ENCODE measurements at regions not wholly inside any gene's neighbourhood (a gene's known extent, or its start where the extent isn't known, plus 50 kb on each side); places are given as distances from the start of the nearest gene placed in this dataset.
"Not testable (repeated sequence)": the region's sequence is repeated elsewhere in the genome, so short reads cannot be mapped to it uniquely, and the experiment has no call there.

DNA sequence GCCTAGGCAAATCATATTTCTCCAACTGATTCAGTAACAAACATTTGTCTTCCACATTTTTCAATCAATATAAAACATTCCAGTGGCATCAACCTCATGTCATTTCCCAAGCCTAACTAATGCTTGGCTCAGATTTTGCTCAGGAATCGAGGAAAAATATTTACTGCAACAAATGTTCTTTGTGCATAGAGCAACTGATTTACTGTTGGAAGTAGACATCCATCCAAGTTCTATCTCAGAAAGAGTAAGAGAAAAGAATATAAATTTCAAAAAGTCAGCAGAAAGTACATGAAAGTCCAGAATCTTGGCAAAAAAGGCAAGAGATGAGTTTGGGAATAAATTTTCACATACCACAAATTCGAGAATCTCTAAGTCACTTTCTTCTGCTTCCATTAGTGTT, 2245.0 kb upstream of the RAG2 start:
- no peak for DNase-seq

DNA sequence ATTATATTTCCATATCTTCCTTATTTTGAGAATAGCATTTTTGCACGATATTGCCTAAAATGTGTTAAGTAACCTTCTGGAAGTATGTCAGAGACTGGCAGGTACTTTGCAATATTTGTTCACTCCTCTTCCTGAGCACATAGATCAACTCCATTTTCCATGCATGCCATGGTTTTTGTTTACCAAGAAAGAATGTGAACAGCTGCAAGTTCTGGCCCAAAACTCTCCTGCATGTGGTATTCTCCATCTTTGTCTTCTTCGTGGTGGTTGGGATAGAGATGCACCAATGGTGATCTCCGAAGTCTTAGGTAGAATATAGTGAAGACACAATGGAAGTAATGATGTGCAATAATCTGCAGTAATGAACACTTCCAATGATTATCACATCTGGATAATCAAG, 2241.0 kb upstream of the RAG2 start:
- no peak for DNase-seq

DNA sequence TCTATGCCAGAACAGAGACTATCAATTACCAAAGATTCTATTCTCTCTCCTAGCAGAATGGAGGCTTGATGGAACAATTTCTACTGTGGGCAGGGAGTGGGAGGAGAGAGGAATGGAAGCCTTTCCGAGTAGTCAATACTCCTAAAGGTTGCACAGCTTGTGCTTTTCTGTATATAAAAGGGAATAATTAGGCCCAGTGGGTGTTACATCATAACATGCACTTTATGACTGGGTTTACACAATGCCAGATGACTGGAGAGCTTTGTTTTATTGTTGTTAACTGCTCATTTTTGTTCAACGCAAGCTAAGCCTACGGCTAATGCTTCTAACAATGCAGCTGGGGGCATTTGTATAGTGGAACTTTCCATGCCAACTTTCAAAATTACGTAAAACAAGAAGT, 2237.9 kb upstream of the RAG2 start:
- DNase-seq = no peak

DNA sequence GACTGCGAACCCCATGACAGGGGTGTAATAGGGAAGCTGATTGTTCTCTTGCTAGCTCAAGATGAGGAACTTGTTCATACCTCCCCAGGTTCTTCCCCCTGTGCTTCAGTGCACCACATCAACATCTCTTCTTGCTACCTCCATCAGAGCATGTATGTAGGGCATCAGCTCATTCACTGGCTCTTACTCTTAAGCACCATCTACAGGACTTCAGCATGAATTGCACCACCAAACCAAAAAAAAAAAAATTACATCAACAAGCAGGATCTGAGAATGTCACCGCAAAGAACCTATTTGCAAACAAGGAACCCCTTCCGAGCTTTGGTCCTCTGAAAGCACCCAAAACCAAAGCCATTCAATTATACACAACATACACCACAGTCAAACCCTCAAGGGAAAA, 2226.5 kb upstream of the RAG2 start:
- no peak for DNase-seq

DNA sequence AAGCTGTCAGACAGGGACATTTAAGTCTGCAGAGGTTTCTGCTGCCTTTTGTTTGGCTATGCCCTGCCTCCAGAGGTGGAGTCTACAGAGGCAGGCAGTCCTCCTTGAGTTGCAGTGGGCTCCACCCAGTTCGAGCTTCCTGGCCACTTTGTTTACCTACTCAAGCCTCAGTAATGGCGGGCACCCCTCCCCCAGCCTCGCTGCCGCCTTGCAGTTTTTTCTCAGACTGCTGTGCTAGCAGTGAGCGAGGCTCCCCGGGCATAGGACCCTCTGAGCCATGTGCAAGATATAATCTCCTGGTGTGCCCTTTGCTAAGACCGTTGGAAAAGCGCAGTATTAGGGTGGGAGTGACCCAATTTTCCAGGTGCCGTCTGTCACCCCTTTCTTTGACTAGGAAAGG, 2223.8 kb upstream of the RAG2 start:
- DNase-seq = not testable (repeated sequence)

DNA sequence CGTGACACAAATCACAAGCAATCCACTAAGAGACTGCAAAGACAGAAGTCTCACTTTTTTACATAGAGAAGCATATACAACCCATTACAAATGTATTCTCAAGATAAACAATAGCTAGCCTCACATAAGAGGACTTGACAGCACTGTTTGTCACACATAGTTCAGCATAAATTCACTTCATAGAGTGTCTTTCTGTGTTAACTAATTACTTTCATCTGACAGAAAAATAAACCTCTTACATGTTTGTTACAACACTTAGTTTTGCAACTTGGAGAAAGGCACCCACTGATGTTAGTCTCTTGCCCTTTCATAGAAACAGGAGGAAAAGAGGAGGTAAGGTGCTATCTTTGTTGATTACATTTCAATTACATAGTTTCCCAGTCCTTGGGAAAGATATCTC, 2221.9 kb upstream of the RAG2 start:
- DNase-seq = no peak

DNA sequence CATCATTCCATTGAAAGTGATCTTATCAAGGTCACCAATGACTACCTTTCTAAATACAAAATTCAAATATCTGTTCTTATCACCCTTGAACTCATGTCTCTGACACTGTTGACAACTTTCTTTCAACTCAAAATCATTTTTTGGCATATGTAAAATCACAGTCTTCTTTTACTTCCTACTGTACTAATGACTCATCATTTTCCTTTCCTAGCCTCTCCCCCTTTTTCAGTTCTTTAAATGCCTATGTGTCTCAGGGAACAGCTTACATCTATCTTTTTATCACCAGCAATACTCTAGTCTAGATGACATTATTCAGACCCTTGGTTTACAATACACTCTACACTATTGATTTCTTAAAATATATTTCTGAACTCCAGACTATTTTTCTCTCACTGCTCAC, 2220.7 kb upstream of the RAG2 start:
- DNase-seq = no peak

DNA sequence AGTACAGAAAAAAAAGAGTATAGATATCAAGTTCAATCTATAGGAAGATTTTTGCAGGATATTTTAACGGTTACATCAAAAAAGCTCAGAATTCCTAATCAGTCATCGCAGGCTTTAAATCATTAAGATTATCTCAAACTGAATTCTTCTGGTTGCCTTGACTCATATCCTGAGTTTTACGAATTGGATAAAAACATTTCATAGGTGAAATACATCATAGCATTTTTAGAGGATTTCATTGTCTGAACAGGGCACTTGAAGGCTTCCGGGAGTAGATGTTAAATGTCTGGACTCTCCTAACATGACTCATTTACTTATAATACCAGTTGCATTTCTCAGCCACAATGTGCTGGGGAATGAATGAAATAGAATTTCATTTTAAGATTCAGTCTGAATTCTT, 2216.6 kb upstream of the RAG2 start:
- no peak for DNase-seq

DNA sequence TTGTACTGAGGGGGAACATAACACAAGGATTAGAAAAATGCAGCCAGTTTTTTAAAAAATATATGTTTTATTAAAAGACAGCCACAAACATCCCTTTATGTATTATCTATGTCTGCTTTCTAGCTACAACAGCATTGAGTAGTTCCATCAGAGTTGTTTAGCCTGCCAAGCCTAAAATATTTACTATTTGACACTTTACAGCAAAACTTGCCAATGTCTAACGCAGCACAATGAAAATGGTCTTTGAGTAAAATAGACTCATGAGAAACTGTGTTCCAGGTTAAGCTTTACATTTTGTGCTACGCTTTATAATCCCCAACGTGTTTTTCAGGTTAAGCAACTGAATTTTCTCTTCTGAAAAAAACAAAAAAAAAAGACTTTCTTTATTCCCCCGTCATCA, 2211.5 kb upstream of the RAG2 start:
- DNase-seq = no peak

DNA sequence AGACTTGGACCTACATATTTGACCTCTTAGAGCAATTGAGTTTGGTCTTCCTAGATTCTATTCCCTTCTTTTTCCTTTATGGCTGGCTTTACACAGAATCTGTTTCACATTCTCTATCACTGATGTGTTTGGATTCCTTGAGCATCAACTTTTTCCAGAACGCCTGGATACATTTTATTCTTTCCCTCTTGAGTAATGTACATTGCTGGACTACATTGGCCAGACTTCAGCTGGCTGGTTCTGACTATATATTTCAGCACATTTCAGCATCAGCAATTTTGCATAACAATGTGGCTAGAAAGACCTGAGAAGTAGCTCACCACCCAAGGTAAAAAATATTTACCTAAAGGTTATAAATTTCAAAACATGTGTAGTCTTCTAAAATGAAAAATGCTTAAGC, 2198.2 kb upstream of the RAG2 start:
- DNase-seq = no peak

DNA sequence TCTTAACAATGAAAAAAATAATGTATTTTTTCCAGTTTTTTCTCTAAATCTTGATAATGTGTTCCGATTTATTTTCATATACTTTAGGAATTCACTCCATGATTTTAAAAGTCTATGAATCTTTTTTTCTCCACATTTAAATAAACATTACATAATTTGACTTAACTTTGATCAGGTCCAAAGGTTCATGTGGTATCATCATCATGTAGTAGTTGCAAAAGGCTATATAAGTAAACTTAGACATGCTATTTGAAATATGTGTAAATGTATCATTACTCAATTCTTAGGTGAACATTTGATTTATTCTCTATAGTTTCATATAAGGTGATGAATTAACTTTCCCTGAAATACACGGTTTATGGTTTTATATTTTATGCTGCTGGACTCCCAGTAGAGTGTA, 2197.0 kb upstream of the RAG2 start:
- no peak for DNase-seq

DNA sequence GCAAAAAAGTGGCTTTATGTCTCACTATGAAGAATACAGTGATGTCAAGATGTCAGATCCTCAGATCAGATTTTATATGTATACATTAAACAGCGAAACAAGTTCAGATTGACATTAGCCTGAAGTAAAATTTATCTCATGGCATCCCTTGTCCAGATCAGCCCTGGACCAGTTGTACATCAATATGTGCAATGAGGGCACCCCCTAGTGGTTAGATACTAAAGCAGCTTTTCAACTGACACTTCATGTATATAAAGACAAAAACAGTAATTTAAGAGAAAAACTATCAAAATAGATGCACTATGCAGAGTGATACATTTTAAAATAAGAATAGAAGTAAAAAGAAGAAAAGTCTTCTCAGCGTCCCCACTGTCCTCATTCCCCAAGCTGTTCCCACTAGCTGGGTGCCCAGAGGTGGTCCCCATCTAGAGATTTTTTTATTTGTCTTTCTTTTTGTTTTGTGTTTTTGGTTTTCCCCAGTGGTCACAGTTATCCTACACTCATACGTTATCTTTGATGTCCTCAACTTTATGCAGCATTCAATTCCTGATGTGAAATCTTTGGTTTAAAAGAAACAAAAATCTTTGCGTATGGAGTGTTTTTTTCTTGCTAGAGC, 2193.4 kb upstream of the RAG2 start:
- peak; percentile 30 for DNase-seq

DNA sequence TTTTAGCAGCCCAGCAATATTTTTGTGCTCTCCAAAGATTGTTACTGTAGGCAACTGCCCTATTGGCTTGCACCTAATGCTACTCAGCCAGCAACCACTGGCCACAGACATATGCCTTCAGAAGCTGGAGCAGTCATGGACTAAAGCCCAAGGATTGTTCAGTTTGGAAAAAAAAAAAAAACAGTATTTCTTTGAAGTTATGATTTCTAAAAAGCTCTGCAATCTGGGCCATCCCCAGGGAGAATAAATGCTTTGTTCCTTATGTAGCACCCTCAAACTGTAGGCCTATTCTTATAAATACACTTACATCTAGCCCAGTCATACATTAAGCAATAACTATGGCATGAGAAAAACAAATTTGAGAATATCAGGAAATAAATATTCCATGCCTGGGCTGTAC, 2190.5 kb upstream of the RAG2 start:
- no peak for DNase-seq

DNA sequence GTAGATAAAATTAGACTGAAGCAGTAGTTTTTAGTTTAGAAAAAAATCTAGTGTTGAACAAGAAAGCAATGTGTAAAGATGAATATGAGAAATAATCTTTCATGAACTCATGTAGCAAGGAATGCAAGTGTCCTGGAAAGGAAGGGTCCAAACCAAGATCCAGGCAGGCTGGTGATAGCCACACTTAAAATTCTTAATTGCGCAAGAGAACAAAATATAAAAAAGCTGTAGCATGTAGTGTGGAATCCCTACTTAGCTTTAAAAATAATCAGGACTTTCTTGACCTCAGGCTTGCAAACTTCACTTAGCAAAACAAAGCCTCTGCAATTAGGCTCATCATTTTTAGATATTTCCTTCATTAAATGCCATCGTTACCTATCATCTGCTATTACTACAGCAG, 2186.1 kb upstream of the RAG2 start:
- DNase-seq = no peak

DNA sequence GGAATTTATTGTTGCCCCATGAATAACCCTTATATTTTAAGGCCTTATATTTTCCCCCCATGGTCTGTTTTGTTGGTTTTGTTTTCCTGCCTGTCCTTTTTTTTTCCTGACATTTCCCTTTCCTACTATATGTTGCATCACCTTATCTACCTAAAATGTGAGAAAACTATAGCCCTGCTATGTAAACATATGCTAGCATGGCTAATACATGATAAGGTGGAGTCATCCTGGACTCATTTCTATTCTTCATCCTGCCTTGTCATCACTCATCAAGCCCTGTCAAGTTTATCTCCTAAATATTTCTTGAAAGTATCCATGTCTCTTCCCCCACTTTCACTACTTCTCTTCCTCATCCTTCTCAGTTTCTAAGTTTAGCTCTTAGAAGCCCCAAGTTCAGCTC, 2168.8 kb upstream of the RAG2 start:
- no peak for DNase-seq

DNA sequence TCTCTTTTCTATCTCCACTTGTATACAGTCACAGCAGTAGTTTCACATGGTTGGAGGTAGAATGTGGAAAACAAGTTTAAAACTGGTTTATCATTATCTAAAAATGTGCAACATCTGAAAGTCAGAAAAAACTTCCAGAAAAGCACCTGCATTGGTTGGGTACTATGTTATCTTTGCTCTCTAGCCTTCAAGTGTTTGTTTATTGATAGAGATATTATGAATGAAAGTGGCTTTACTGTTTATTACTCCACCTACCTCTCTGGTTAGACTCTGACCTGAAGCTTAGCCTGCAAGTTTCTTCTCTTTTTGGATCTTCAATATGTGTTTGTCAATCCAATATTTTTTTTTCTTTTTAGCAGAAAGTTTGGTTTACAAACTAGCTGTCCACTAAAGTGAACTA, 2161.4 kb upstream of the RAG2 start:
- no peak for DNase-seq

DNA sequence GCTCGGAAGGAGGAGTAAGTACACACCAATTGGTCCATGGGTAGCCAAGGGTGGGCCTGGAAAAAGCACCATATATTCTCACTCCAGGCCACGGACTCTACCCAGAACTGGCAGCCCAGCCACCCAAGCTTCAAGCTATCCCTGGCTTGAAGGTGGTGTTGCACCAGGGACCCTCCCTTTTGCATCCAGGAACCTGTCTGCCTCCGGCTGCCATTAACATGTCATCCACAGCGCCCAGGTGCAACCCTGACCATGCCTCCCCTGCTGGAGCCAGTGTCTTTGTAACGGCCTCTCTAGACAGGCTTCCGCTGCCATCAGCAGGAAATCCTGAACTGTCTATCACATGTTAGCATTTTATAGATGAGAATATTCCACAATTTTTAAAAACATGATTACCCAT, 2158.5 kb upstream of the RAG2 start:
- no peak for DNase-seq

DNA sequence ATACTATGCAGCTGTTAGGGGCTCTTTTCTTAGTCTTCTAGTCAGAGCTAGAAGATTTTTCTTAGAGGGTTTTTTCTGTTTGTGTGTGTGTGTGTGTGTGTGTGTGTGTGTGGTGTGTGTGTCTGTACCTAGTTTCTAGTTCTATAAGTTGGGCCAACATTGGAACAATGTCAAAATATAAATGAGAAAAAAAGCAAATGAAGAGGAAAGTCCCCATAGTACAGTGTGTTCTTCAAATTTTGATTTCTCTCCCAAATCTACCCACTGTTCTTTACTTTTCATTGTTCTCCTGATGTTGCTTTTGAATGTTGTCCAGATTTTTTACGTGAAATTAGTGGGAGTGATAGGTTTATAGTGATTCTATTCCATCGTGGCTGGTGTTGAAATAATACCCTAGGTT, 2153.4 kb upstream of the RAG2 start:
- DNase-seq = no peak

DNA sequence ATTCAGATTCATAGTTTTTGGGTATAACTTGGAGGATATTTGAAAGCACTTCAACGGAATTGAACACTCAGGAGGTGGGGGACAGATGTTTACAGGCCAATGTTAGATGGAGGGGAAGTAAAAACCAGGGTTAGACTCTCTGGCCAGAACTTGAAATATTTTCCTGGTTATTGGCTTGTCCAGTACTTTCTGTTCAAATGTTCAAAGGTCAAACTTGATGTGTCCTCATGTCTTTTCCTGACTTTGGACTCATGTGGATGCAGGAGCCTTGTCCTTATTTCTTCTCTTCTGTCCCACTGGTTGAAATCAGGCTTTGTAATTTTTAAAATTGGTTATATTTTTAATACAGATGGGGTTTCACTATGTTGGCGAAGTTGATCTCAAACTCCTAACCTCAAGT, 2148.5 kb upstream of the RAG2 start:
- not testable (repeated sequence) for DNase-seq

DNA sequence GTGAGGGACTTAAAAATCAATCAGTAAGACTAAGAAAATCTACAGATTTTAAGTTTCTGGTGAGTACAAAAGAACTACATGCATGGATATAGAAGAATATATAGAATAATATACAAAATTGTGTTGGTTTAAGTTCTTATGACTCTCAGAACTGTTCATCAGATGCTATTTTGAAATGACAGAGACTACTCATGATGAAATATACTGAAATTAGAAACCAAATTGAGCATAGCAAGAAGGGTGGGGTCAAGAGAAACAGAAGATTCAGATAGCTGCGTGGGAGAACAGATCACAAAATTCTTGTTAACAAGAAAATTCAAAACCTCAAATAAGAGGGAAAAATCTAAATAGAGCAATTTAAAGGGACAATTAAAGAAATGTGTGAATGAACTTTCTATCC, 2125.3 kb upstream of the RAG2 start:
- no peak for DNase-seq

DNA sequence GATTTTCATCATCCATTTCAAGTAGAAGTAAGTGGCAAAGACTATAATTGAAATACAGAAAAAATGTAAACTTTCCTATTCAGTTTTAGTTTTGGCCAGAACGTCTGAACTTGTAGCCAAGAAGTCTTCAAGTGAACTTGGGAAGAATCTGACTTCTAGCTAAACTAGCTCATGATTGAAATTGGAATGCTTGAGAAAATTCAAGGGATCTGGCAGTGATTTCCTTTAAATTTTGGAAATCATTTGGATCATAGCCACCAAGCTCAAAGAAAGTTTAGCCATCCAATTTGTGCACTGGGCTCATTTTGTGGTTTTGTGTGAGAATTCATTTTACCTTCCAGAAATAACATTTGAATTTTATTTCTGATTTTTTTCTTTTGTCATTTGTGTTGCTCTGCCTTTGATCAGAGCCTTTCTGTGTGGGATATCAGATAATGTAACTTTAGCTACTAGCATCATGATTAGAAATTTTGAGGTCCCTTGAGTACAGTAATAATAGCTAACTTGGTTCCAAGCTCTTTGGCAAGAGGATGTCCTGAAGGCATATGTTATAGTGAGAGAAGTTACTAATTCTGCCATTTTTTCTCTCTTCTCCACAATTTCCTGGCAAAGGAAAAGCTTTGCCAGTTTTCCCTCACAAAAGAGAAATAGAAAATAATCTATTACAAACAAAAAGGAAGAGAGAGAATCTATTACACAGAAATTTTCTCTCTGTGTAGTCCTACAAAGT, 2123.7 kb upstream of the RAG2 start:
- no peak for DNase-seq

DNA sequence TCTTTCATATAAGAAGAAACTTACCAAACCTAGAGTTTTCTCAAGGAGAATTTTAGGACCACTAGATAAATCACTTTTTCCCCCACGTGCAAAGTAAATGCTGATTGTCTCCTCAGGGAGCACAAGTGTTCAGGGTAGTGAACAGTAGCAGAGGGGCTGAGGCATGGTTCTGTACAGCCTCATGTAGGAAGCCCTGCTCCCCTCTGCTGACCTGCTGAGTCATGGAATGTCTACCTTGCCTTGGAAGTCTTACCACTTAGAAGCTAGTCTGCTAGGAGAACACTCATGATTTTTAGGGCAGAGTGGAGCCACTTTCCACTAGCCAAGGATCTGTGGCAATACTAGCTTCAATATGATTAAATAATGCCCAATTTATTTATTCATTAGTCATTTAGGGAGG, 2120.6 kb upstream of the RAG2 start:
- no peak for DNase-seq

DNA sequence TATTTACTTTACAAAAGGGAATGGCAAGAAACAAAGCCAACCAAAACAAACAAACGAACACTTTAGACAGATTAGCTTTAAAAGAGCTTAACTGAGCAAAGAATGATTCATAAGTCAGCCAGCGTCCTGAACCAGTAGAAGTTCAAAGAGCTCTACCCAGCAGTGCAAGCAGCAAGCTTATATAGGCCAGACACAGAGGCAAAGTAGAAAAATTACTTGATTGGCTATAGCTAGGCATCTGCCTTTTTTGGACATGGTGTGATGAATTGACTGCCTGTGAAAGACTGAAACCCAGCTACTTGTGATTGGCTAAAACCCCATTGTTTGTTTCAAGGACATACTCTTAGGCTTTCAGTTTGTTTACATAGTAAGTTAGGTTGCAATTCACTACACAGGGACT, 2120.0 kb upstream of the RAG2 start:
- DNase-seq = no peak

DNA sequence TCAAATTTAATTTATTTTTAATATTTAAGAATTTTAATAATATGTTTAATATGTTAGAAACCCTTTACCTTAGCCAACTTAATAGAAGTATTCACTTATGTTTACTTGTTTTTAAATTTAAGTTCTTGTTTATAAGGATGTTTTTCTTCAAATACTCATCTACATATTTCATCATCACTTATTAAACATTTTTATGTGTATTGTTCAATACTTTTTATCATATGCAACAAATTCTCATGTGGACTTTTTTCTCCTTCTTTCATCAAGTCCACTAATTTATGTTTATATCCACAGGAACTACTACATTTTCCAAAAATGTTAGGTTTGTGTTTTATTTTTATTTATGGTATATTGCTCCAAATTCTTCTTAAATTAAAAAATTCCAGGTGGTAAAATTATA, 2113.1 kb upstream of the RAG2 start:
- no peak for DNase-seq

DNA sequence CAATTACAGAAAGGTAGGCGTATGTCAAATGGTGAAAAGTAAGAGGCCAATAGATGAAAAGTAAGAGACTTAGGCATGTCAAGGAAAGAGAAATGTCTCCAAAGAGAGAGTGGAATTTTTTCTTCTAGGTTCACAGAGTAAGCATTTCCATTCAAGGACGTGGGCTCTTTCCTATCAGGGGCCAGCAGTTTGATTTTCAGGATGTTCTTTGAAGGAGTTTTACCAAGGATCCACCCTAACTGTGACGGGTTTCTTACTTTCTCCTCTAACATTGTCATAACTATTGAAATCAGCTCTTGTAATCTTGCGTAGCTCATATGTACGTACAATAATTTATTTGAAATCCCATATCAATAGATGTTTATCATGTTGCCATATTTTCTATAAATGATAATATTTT, 2112.2 kb upstream of the RAG2 start:
- DNase-seq = no peak
